NCI-H128 (cell line): ENCODE measurements at regions not wholly inside any gene's neighbourhood (a gene's known extent, or its start where the extent isn't known, plus 50 kb on each side); places are given as distances from the start of the nearest gene placed in this dataset.
"Not testable (repeated sequence)": the region's sequence is repeated elsewhere in the genome, so short reads cannot be mapped to it uniquely, and the experiment has no call there.

Experiments
- DNase-seq: peaks from one replicate; lab custom pipeline; 2025; ENCODE audit not compliant: unreplicated experiment; lab: John Stamatoyannopoulos, UW

GRCh38 chr15:35974052-35974451, 428.1 kb upstream of the DPH6 start:
- DNase-seq: no peak

GRCh38 chr15:35975941-35976340, 430.0 kb upstream of the DPH6 start:
- DNase-seq: no peak

GRCh38 chr15:35979608-35980007, 433.6 kb upstream of the DPH6 start:
- DNase-seq: no peak

- no peak for DNase-seq
These were observed 434.8 kb upstream of the DPH6 start for GRCh38 chr15:35980719-35981118.

- DNase-seq: no peak
These were observed 440.3 kb upstream of the DPH6 start for GRCh38 chr15:35986191-35986721.

GRCh38 chr15:35987056-35987455, 441.1 kb upstream of the DPH6 start:
- no peak for DNase-seq

GRCh38 chr15:35991386-35991785, 445.4 kb upstream of the DPH6 start:
- DNase-seq: no peak

- DNase-seq: no peak
These were observed 446.8 kb upstream of the DPH6 start for GRCh38 chr15:35992791-35993190.

GRCh38 chr15:35993196-35993595, 447.2 kb upstream of the DPH6 start:
- DNase-seq: no peak

- no peak for DNase-seq
These were observed 448.9 kb upstream of the DPH6 start for GRCh38 chr15:35994876-35995275.

- no peak for DNase-seq
These were observed 453.0 kb upstream of the DPH6 start for GRCh38 chr15:35998663-35999602.

- DNase-seq: no peak
These were observed 459.0 kb upstream of the DPH6 start for GRCh38 chr15:36004891-36005490.

- no peak for DNase-seq
These were observed 459.6 kb upstream of the DPH6 start for GRCh38 chr15:36005542-36005941.

- no peak for DNase-seq
These were observed 461.7 kb upstream of the DPH6 start for GRCh38 chr15:36007699-36008098.

GRCh38 chr15:36008719-36009118, 462.8 kb upstream of the DPH6 start:
- no peak for DNase-seq

GRCh38 chr15:36024031-36024688, 478.2 kb upstream of the DPH6 start:
- DNase-seq: no peak

GRCh38 chr15:36026627-36027283, 480.8 kb upstream of the DPH6 start:
- no peak for DNase-seq

- DNase-seq: no peak
These were observed 483.7 kb upstream of the DPH6 start for GRCh38 chr15:36029606-36030210.

GRCh38 chr15:36039996-36040572, 494.1 kb upstream of the DPH6 start:
- DNase-seq: no peak

GRCh38 chr15:36047018-36047716, 501.2 kb upstream of the DPH6 start:
- not testable (repeated sequence) for DNase-seq
